ENCODE measurements at regions not wholly inside any gene's neighbourhood (a gene's known extent, or its start where the extent isn't known, plus 50 kb on each side); places are given as distances from the start of the nearest gene placed in this dataset.
A peak's percentile ranks its signal among the peaks of the same experiment; 100 is the strongest.

GRCh38 chr7:112395411-112395810 is 54.8 kb upstream of the IFRD1 start:
- DNase-seq (ENCODE audit: low spot score): no peak

GRCh38 chr7:112395893-112396292 is 54.4 kb upstream of the IFRD1 start:
- no peak for DNase-seq (ENCODE audit: low spot score)

GRCh38 chr7:112398534-112398933 is 51.7 kb upstream of the IFRD1 start:
- DNase-seq (ENCODE audit: low spot score): peak; percentile 29

- no peak for DNase-seq (ENCODE audit: low spot score)
Measured at GRCh38 chr7:112399501-112399900, 50.8 kb upstream of the IFRD1 start.

- DNase-seq (ENCODE audit: low spot score): no peak
Measured at GRCh38 chr7:112400141-112400540, 50.1 kb upstream of the IFRD1 start.
